GM23338 (cell line): ENCODE measurements at regions not wholly inside any gene's neighbourhood (a gene's known extent, or its start where the extent isn't known, plus 50 kb on each side); places are given as distances from the start of the nearest gene placed in this dataset.

Experiments
- ATAC-seq: fragments of 200-7000 bp; cut with Tn5 transposase; 3 replicates; pipeline ENCODE4 v1.9.1; 2020
- DNase-seq: peaks from one replicate; pipeline ENCODE4 v3.0.0-alpha.2; 2015; ENCODE audit warnings: low spot score
- H2AFZ ChIP-seq: fragments of 200-600 bp; sonication (generic); 2 replicates; pipeline ENCODE4 v1.8.0; 2016; ENCODE audit warnings: antibody characterized with exemption, mild to moderate bottlenecking, moderate library complexity
- H3F3A ChIP-seq: fragments of 200-600 bp; sonication (generic); replicated peaks from 2 replicates; pipeline ENCODE4 v1.8.0; 2017; ENCODE audit warnings: antibody characterized with exemption, mixed run types, low read depth
- H3K27ac ChIP-seq: fragments of 200-600 bp; sonication (generic); 2 replicates; pipeline ENCODE4 v1.6.1; 2016; ENCODE audit warnings: low read depth
- H3K27me3 ChIP-seq: fragments of 200-600 bp; sonication (generic); 2 replicates; pipeline ENCODE4 v1.8.0; 2016; ENCODE audit warnings: mild to moderate bottlenecking, mixed run types, moderate library complexity; ENCODE audit not compliant: insufficient read depth
- H3K36me3 ChIP-seq: fragments of 200-600 bp; sonication (generic); 2 replicates; pipeline ENCODE4 v1.8.0; 2016; ENCODE audit warnings: mild to moderate bottlenecking; ENCODE audit not compliant: insufficient read depth
- H3K4me1 ChIP-seq: fragments of 200-600 bp; sonication (generic); 2 replicates; pipeline ENCODE4 v1.8.0; 2016; ENCODE audit warnings: mild to moderate bottlenecking, moderate library complexity; ENCODE audit not compliant: insufficient read depth
- H3K4me2 ChIP-seq: fragments of 200-600 bp; sonication (generic); 2 replicates; pipeline ENCODE4 v1.7.1; 2017; ENCODE audit warnings: mixed run types
- H3K4me3 ChIP-seq: fragments of 200-600 bp; sonication (generic); 2 replicates; pipeline ENCODE4 v1.6.1; 2016; ENCODE audit warnings: mixed run types
- H3K79me2 ChIP-seq: fragments of 200-600 bp; sonication (generic); replicated peaks from 2 replicates; pipeline ENCODE4 v1.8.0; 2017; ENCODE audit warnings: mild to moderate bottlenecking; ENCODE audit not compliant: insufficient read depth
- H3K9me2 ChIP-seq: fragments of 200-600 bp; sonication (generic); 2 replicates; pipeline ENCODE4 v1.8.0; 2017; ENCODE audit not compliant: insufficient read depth
- H4K20me1 ChIP-seq: fragments of 200-600 bp; sonication (generic); replicated peaks from 2 replicates; pipeline ENCODE4 v1.8.0; 2017; ENCODE audit warnings: mild to moderate bottlenecking; ENCODE audit not compliant: insufficient read depth
- H3K27ac Mint-ChIP-seq: 2 replicates; pipeline ENCODE4 v1.8.0; 2020; ENCODE audit warnings: inconsistent platforms, mild to moderate bottlenecking, moderate library complexity, mixed read lengths
- H3K27me3 Mint-ChIP-seq: 3 replicates; pipeline ENCODE4 v1.8.0; 2022; ENCODE audit warnings: low read depth, mild to moderate bottlenecking, moderate library complexity, mixed read lengths, inconsistent platforms; ENCODE audit not compliant: insufficient read depth, poor library complexity
- H3K36me3 Mint-ChIP-seq: 3 replicates; pipeline ENCODE4 v1.8.0; 2021; ENCODE audit warnings: low read depth, mild to moderate bottlenecking, inconsistent platforms, moderate library complexity, mixed read lengths
- H3K4me1 Mint-ChIP-seq: 3 replicates; pipeline ENCODE4 v1.8.0; 2020; ENCODE audit warnings: mild to moderate bottlenecking, inconsistent platforms, mixed read lengths
- H3K4me3 Mint-ChIP-seq: 3 replicates; pipeline ENCODE4 v1.8.0; 2021; ENCODE audit warnings: moderate library complexity, mild to moderate bottlenecking, inconsistent platforms, mixed read lengths
- H3K9me3 Mint-ChIP-seq: 3 replicates; pipeline ENCODE4 v1.8.0; 2020; ENCODE audit warnings: moderate library complexity, mild to moderate bottlenecking, inconsistent platforms, mixed read lengths
- CREB1 ChIP-seq: fragments of 250-450 bp; sonication (Bioruptor Pico); IDR thresholded peaks from 2 replicates; pipeline ENCODE4 v1.5.0; 2020; ENCODE audit warnings: low read depth, mild to moderate bottlenecking, moderate library complexity
- ETS1 ChIP-seq: IDR thresholded peaks from 2 replicates; pipeline ENCODE4 v1.6.1; 2016; ENCODE audit warnings: antibody characterized with exemption
- EZH2 ChIP-seq: fragments of 200-600 bp; sonication (generic); IDR thresholded peaks from one replicate; pipeline ENCODE4 v1.8.0; 2017; ENCODE audit warnings: antibody characterized with exemption, mild to moderate bottlenecking, low read depth; ENCODE audit not compliant: unreplicated experiment
- EZH2phosphoT487 ChIP-seq: fragments of 200-600 bp; sonication (generic); IDR thresholded peaks from one replicate; pipeline ENCODE4 v1.8.1; 2018; ENCODE audit warnings: antibody characterized with exemption; ENCODE audit not compliant: unreplicated experiment
- JUNB ChIP-seq: IDR thresholded peaks from one replicate; pipeline ENCODE4 v1.6.1; 2016; ENCODE audit warnings: antibody characterized with exemption; ENCODE audit not compliant: unreplicated experiment
- NANOG ChIP-seq: IDR thresholded peaks from 2 replicates; pipeline ENCODE4 v1.6.1; 2016; ENCODE audit warnings: antibody characterized with exemption, borderline replicate concordance
- POLR2AphosphoS5 ChIP-seq: IDR thresholded peaks from 2 replicates; pipeline ENCODE4 v1.6.1; 2016; ENCODE audit warnings: antibody characterized with exemption, low read depth
- REST ChIP-seq: IDR thresholded peaks from one replicate; pipeline ENCODE4 v1.6.1; 2018; ENCODE audit warnings: antibody characterized with exemption; ENCODE audit not compliant: unreplicated experiment
- STAT1 ChIP-seq: IDR thresholded peaks from one replicate; pipeline ENCODE4 v1.6.1; 2016; ENCODE audit warnings: antibody characterized with exemption; ENCODE audit not compliant: unreplicated experiment
- ZNF114 ChIP-seq: fragments of 250-450 bp; sonication (Bioruptor Pico); IDR thresholded peaks from 2 replicates; pipeline ENCODE4 v1.5.0; 2020; ENCODE audit warnings: mild to moderate bottlenecking, moderate library complexity
- ZNF331 ChIP-seq: fragments of 250-450 bp; sonication (Bioruptor Pico); IDR thresholded peaks from 2 replicates; pipeline ENCODE4 v1.5.0; 2020; ENCODE audit warnings: low read depth, mild to moderate bottlenecking, moderate library complexity
- ZNF462 ChIP-seq: fragments of 250-450 bp; sonication (Bioruptor Pico); IDR thresholded peaks from 2 replicates; pipeline ENCODE4 v1.5.0; 2020; ENCODE audit warnings: mild to moderate bottlenecking, moderate library complexity
- TF ChIP-seq, protein P1 (sequence below), 2 experiments: fragments of 200-600 bp in 1 of 2; sonication (generic) in 1 of 2; conservative IDR thresholded peaks; 2 replicates each; pipeline versions ENCODE4 v1.5.1 to v1.6.1; 2016 to 2017; ENCODE audit warnings: antibody characterized with exemption in 2 of 2, low read depth in 2 of 2, mild to moderate bottlenecking in 2 of 2, moderate library complexity in 1 of 2

GRCh38 chr18:55685638-55686037 lies 97.6 kb upstream of the TCF4 start:
- Mint-ChIP-seq H3K9me3 (no peaks in the 10 kb centered on the region), H3K27me3 (no peaks in the 10 kb centered on the region), H3K27ac (no peak overlapping the region), H3K4me1 (peaks cover 7% of the 10 kb centered on the region; the same call in 2 of the 3 replicates), H3K4me3 (no peak overlapping the region), H3K36me3 (no peaks in the 10 kb centered on the region)
- DNase-seq: no peak
- no peak overlapping the region for H3K4me2 ChIP-seq
- H3K27ac ChIP-seq: no peak overlapping the region
- H4K20me1 ChIP-seq: no peaks in the 10 kb centered on the region
- no peak for TF ChIP-seq ZNF331 (CRISPR knock-in tag)
- no peak for TF ChIP-seq EZH2phosphoT487
- TF ChIP-seq ETS1: no peak
- no peak for TF ChIP-seq NANOG
- TF ChIP-seq ZNF462 (CRISPR knock-in tag): no peak
- TF ChIP-seq CREB1 (CRISPR knock-in tag): no peak
- no peak for TF ChIP-seq REST
- no peak for TF ChIP-seq EZH2
- no peak for TF ChIP-seq STAT1
- TF ChIP-seq, protein P1, sequence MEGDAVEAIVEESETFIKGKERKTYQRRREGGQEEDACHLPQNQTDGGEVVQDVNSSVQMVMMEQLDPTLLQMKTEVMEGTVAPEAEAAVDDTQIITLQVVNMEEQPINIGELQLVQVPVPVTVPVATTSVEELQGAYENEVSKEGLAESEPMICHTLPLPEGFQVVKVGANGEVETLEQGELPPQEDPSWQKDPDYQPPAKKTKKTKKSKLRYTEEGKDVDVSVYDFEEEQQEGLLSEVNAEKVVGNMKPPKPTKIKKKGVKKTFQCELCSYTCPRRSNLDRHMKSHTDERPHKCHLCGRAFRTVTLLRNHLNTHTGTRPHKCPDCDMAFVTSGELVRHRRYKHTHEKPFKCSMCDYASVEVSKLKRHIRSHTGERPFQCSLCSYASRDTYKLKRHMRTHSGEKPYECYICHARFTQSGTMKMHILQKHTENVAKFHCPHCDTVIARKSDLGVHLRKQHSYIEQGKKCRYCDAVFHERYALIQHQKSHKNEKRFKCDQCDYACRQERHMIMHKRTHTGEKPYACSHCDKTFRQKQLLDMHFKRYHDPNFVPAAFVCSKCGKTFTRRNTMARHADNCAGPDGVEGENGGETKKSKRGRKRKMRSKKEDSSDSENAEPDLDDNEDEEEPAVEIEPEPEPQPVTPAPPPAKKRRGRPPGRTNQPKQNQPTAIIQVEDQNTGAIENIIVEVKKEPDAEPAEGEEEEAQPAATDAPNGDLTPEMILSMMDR (conservative IDR thresholded peaks at IDR 0.05; ENCODE audit: low read depth in 2 of 2): no peak
- TF ChIP-seq JUNB: no peak
- TF ChIP-seq POLR2AphosphoS5: no peak
- TF ChIP-seq ZNF114 (CRISPR knock-in tag): no peak
- H3K36me3 ChIP-seq: no peaks in the 10 kb centered on the region
- no peaks in the 10 kb centered on the region for H3K79me2 ChIP-seq
- no peaks in the 10 kb centered on the region for H3K27me3 ChIP-seq
- no peak overlapping the region for H2AFZ ChIP-seq
- H3K9me2 ChIP-seq: peaks cover 5% of the 10 kb centered on the region; the same call in 1 of the 2 replicates
- no peak for ATAC-seq
- no peaks in the 10 kb centered on the region for H3F3A ChIP-seq
- H3K4me3 ChIP-seq: no peak overlapping the region
- peaks cover 5% of the 10 kb centered on the region; the same call in 1 of the 2 replicates for H3K4me1 ChIP-seq
